DMS 273 treated with DMSO at 0.1 percent for 48 hours (cell line): ENCODE measurements at regions not wholly inside any gene's neighbourhood (a gene's known extent, or its start where the extent isn't known, plus 50 kb on each side); places are given as distances from the start of the nearest gene placed in this dataset.

ENCODE experiments used
- DNase-seq: peaks from one replicate; lab custom pipeline; 2025; lab: John Stamatoyannopoulos, UW

DNA sequence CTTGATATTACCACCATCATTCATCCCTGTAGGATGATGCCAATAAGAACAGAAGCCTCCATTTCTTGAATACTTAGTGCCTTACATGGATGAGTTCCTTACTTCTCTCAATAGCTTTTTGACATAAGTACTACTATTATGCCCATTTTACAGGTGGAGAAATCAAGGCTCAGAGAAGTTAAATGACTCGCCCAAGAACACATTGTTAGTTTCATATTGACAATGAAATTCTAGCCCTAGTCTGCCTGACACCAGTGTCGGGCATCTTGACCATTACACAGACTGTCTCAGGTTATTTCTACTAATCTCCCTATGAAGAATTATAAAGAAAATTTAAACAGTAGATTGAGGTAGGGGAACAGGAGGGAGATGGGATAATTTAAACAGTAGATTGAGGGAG lies 52.5 kb upstream of the ARL8B start:
- DNase-seq, result no peak

DNA sequence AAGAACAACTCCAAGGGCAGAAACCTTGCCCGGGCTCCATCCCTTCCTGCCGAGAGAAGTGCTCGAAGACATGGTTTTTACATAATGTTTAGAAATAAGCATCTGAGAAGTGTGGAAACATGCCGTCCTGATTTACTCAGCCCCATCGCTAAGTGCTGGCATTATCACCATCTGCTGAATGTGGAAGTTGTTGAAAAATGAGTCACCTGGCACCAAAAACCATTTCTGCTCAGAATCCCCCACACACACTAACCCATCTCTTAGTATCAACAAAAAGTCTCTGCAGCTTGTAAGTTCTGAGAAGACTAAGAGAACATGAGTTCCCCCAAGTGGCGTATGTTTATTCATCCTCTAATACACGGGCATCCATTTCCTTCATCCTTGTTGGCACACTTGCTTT lies 51.0 kb upstream of the ARL8B start:
- no peak for DNase-seq

DNA sequence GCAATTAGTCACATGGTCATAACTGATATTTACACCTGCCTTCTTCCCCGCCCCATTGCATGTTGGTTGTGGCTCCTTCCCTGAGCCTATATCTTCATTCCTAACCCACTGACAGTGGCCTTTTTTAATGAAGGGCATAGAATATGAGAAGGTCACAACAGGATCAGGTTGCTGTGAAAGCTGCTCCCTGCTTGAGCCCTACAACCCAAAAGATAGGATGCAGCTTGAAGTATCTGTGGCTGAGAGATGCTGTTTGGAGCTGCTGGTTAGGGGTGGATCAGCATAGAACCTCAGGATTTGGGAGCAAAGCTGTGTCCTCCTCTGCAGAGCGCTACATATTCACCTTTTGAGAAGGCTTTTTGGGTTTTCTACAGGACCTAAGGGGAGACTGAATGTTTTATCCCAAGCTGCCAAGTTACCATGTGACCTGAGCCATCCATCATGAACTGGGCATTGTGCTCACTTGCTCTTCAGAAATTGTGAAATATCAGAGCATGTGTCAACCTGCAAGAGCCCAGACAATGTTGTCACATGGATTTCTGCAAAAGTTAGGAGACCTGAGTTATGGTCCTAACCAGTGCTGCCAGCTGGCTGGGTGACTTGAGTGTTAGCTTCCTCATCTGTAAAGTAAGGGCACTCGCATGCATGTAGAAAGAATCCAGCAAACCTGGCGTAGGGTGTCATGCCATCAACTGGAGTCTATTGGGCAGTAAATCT lies 49.8 kb upstream of the ARL8B start:
- no peak for DNase-seq
